GOT3 (cell line): ENCODE measurements at regions not wholly inside any gene's neighbourhood (a gene's known extent, or its start where the extent isn't known, plus 50 kb on each side); places are given as distances from the start of the nearest gene placed in this dataset.

Experiments
- DNase-seq: peaks from one replicate; lab custom pipeline; 2025; ENCODE audit warnings: mixed read lengths; lab: John Stamatoyannopoulos, UW

GRCh38 chr10:121300723-121301122, 297.5 kb downstream of the FGFR2 start:
- no peak for DNase-seq

DNA sequence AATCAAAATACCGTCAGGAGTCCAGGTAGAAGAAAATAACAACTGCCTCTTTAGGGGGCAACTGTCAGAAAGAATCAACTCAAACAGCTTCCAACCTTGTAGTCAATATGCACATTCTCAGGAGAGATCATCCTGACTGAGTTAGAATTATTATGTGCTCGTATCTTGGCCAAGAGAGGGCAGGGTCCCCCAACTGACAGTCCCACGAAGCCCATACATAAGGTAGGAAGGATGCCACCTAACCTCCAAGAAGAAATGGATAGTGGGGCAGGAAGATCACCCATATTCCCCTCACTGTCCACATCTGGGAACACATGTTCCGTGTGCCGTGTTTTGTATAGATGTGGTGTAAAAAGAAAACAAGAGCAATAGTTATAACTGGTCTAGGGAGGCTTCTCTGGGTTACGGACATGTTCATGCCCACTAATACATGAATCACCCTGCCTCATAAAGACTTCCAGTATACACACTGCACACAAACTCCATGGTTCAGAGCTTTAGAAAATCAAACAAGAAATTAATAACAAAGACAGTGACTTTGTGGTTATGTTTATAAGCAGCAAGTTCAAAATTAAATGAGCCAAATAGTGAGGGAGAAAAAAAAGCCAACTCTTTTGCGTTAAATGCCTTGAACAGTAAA, 295.6 kb downstream of the FGFR2 start:
- no peak for DNase-seq

DNA sequence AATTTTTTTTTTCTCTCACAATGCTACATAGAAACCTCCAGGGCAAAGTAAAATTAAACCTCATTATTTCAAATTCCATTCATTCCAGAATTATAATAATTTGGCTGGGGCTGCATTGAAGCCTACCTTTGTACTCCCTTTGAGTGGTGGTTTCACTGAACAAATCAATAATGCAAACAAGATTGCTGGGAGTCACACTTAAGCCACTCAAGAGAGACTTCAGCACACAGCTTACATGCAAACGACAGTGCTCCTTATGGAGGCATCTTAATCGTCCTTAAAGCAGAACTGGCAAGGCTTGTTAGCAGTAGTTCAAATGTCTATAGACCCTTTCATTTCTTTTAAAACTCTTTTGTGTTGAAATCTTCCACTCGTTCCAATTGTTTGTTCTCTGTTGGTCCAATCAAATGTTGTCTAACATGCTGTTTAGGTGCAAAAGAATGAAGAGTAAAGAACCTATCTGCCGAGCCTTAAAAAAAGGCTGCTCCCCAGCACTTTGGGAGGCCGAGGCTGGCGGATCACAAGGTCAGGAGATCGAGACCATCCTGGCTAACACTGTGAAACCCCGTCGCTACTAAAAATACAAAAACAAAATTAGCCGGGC, 294.9 kb downstream of the FGFR2 start:
- no peak for DNase-seq

GRCh38 chr10:121305066-121305465, 293.2 kb downstream of the FGFR2 start:
- no peak for DNase-seq

DNA sequence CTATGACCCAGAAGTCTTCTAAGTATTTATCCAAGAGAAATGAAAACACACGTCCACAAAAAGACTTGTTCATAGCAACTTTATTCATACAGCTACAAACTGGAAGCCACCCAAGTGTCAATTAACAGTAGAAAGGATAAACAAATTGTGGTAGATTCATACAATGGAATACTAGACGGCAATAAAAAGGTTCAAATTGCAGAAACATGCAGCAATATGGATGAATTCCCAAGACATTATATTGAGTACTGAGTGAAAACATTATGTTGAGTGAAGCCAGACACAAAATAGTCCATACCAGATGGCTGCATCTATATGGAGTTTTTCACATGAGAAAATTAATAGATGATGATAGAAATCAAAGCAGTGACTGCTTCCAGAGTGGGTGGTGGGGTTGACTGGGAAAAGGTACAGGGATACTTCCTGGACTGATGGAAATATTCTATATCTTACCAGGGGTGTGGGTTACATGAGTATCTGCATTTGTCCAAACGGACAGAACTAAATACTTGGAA, 292.0 kb downstream of the FGFR2 start:
- DNase-seq, result no peak

DNA sequence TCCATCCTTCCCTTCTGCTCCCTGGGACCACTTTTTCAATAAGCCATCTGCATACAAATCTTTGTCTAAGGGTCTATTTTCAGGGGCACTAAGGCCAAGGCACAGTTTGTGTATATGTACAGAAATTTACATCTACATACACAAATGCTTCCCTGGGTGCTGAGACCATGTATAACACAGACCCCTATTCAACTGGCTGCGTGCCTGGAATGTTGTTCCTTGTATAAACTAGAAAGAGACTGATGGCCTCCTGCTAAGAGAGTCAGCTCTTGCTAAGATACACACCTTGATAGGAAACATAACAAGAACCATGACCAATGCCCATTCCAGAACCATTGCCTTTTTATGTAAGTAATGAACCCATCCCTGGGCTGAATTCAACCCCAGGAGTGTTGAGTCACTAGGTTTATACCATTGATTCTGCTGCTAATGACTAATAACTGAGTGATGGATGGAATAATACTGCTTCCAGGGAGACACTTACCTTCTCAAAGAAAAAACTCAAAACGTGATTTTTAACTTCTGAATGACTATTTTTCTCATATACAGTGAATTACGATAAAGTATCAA, 290.7 kb downstream of the FGFR2 start:
- no peak for DNase-seq

DNA sequence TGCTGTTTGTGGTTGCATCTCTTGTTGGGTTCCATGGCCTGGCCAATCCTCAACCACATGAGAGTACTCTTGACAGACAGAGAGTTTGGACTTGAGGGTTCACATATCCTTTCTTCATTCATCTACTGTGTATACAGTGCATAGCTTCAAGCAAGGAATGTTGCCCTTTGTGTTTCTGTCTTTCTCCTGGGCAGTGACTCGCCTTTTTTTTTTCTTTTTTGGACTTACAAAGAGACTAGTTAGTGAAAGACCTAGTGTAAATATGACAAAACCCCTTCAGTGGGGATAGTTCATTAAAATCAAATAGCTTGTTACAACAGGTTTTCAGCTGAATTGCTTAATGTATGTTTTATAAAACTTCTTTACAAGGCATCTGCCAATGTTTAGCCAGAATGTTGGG, 290.2 kb downstream of the FGFR2 start:
- DNase-seq, result no peak

- DNase-seq, result no peak
These were observed 289.1 kb downstream of the FGFR2 start for GRCh38 chr10:121309164-121309563.

- DNase-seq, result no peak
These were observed 288.0 kb downstream of the FGFR2 start for GRCh38 chr10:121310151-121310711.

GRCh38 chr10:121311812-121312443, 286.3 kb downstream of the FGFR2 start:
- DNase-seq, result no peak

GRCh38 chr10:121312587-121312986, 285.7 kb downstream of the FGFR2 start:
- no peak for DNase-seq

- DNase-seq, result no peak
These were observed 284.9 kb downstream of the FGFR2 start for GRCh38 chr10:121313119-121313875.

- DNase-seq, result no peak
These were observed 281.8 kb downstream of the FGFR2 start for GRCh38 chr10:121316432-121316831.

DNA sequence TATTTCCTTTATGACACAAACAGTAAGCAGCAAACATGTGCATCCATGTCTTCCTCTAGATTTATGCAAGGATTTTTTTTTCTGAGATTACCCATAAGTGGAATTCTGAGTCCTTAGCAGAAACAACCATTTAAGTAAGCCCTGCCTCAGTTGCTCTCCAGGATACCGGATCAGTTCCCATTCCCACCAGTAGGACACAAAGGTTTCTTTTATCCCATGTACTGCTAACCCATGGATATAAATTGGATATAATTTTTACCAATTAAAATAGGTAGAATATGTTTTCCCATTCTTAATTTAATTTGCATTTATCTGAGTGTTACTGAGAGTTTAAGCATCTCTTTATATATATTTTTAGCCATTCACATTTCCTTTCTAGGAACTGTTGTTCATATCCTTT, 280.9 kb downstream of the FGFR2 start:
- DNase-seq, result no peak

GRCh38 chr10:121322046-121322445, 276.2 kb downstream of the FGFR2 start:
- no peak for DNase-seq

GRCh38 chr10:121322776-121323175, 275.5 kb downstream of the FGFR2 start:
- no peak for DNase-seq

GRCh38 chr10:121323443-121323842, 274.8 kb downstream of the FGFR2 start:
- no peak for DNase-seq

DNA sequence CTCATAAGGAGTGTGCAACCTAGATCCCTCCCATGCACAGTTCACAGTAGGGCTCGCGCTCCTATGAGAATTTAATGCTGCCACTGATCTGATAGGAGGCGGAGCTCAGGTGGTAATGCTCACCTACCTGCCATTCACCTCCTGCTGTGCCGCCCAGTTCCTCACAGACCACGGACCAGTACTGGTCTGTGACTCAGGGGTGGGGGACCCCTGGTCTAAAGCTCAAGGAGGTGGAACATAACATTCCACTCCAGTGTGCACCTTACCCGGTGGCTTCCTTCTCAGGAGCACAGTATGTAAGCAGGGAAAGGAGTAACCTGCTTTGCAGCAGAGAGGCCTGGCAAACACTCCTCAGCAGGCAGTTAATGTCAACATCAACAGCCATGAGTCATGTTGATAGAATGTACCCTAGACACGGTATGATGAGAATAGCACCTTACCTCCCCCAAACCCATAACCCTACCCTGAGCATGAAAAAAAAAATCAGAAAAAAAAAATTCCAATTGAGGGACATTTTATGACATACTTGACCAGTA, 273.5 kb downstream of the FGFR2 start:
- no peak for DNase-seq

GRCh38 chr10:121325490-121326231, 272.6 kb downstream of the FGFR2 start:
- no peak for DNase-seq

GRCh38 chr10:121326905-121327304, 271.3 kb downstream of the FGFR2 start:
- no peak for DNase-seq

DNA sequence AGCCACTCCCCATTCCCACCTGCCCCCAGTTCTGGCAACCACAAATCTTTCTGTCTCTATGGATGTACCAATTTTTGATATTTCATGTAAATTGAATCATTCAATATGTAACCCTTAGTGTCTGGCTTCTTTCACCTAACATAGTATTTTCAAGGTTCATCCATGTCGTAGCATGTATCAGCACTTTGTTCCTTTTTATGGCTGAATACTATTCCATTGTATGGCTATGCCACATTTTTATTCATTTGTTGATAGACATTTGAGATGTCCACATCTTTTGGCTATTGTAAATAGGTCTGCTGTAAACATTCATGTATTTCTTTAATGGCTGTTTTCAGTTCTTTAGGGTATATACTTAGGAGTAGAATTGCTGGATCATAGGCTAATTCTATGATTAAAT, 270.5 kb downstream of the FGFR2 start:
- DNase-seq, result no peak
